NOMO-1 treated with DMSO at 0.1 percent for 48 hours (cell line): ENCODE measurements at regions not wholly inside any gene's neighbourhood (a gene's known extent, or its start where the extent isn't known, plus 50 kb on each side); places are given as distances from the start of the nearest gene placed in this dataset.
"Not testable (repeated sequence)": the region's sequence is repeated elsewhere in the genome, so short reads cannot be mapped to it uniquely, and the experiment has no call there.

Experiments
- DNase-seq: peaks from one replicate; lab custom pipeline; 2025; ENCODE audit not compliant: unreplicated experiment; lab: John Stamatoyannopoulos, UW

DNA sequence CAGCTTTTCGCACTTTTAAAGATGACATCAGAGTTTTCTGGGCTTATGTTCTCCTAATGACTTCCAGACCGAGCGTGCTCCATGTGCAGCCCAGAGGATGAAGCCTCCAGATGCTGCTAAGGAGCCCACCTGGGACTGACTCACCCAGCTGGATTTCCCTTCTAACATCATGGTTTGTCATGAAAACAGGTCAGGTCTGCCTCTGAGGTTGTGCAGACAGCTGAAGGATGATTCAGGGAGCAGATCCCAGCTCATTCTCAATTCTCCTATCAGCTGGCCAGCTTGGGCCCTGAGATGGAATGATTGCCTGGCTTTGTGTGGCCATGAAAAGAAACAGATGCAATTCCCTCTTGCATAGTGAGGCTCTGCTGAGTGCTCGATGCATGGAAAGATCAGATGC lies 123.9 kb upstream of the DUSP10 start:
- no peak for DNase-seq

DNA sequence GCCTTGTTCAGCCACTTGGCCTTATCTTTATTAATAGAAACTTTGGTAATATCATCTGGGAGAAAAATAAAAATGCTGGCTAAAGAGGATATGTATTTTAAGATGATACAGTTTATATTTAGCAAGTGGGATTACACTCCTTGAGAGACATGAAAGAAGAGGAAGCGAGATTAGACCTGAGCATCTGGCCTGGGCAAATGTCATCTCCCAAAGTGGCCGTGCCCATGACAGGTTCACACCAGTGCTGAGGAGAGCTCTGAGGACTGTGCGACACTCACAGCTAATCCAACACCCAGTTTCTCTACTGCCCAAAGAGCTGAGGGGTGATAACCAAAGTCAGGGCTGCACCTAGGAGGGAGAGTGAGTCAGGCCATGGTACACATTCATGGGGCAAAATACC lies 121.7 kb upstream of the DUSP10 start:
- DNase-seq = peak; percentile 56

DNA sequence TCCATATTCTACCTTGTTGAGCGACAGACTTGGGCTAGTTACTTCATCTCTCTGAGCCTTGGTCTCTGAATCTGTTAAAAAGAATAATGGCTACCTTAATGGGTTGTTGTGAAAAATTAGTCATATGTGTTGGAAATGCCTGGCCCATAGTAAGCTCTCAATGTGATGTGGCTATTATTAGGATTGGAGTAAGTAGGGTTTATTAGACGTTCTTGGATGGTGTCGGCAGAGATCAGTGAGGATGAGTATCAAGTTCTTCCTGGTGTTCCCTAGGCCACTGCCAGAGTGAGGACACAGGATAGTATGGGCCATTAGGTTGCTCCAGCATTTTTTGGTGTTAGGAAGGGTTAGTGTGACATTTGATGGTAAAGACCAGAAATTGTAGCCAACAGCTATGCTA lies 121.1 kb upstream of the DUSP10 start:
- no peak for DNase-seq

DNA sequence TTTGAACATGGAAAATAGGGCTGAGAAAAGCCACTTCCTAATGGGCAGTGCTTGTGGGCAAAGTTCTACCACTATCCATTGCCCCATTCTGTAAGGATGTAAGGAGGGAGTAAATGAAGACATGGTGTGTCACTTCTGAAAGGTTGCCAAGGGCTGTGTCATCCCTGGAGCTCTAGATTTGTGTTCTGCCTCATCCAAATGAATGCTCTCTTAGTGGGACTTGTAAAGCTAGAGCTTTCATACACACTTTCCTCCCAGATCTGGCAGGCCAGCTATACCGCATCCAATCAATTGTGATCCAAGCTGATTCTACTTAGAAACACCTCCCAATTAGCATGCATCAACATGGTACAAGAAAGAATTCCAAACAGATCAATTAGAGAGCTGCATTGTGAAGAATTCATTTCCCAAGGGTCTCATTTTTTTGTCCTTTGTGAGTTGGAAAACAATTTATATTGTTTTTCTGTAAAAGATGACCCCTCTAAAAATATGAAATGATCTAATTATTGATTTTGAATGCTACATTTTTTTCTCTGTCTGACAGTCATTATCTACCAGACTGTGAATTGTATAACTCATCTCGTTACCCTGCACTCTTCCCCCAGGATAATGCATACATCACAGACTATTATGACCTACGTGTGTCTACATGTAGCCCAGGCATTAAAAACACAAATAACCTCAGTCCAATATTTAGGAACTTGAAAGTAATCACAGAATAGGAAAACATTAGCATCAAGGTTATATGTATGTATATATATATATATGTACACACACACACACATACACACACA lies 117.1 kb upstream of the DUSP10 start:
- no peak for DNase-seq

DNA sequence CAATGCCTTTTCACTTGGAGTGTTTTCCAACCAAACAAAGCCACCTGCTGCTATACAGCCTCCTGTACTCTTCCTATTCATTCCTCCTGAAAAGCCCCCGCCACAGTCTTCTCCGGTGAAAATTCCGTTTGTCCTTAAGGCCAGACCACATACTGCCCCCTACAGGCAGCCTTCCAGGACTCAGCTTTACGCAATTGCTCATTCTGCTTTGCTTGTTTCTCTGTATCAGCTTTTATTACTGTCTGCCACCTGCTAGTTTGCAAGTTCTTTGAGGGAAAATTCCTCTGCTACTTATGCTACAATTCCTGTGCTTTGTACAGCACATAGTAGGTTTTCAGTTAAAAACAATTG lies 115.2 kb upstream of the DUSP10 start:
- DNase-seq = not testable (repeated sequence)

DNA sequence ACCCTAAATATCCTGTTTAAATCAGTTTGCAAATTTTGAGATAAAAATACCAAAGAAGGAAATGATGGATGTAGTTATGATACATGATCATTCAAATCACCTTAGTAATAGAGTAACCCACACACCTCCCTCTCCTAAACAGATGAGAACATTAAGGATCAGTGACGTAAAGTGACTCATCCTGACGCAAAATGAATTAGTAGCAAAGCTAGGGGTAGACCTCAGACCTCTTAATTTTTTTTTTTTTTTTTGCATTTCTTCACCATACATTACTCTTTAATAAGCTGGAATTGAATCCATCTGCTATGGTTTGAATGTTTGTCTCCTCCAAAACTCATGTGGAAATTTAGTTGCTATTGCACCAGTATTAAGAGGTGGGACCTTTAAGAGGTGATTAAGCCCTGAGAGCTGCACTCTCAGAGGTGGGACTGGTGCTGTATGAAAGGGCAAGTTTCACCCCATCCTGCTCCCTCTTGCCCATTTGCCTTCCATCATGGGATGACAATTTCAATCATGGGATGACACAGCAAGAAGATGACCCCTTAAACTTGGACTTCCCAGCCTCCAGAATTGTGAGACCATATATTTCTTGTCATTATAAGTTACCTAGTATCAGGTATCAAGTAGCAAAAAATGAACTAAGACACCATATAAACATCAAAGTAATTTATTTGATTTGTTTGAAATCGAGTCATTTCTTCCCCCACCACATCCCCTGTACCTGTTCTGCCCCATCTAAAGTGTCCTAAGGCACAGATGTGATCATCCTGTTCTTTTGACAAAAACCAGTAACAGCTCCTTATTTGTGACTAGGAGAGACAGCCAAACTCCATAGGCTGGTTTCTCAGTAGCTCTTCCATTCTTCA lies 114.6 kb upstream of the DUSP10 start:
- DNase-seq = no peak

DNA sequence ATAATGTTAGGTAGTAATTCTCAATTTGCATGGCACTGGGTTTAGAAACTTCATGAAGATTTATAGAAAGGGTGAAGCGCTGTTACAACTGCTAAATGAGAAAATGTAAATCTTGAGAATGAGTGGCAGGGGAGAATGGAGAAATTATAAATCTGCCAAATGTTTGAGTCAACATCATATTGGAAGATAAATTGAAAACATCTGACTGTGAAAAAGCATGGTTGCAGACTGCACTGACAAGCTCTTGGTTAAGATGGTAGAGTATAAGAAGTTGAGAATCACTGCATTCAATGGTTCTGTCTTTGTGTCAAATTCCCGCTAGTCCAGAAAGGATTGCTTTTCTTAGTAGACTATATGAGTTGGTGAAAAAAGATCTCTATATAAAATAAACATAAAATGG lies 113.3 kb upstream of the DUSP10 start:
- DNase-seq = no peak

DNA sequence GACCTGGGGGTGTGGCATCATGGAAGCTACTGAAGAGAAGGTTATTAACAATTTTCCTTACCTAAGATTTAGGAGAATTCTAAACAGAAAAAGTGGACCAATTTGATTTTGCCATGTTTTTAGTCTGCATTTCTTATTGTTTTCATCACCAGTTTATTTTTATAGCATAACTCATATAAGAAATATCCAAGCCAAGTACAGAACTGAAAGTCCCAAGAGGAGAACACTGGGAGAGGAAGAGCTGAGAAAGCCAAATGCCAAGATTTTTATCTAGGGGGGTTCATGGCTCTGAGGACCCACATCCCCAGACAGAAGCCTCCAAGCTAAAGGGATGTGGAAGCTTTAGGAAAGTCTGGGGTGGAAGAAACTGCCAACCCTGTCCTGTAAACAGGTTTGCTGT lies 109.4 kb upstream of the DUSP10 start:
- DNase-seq = no peak

DNA sequence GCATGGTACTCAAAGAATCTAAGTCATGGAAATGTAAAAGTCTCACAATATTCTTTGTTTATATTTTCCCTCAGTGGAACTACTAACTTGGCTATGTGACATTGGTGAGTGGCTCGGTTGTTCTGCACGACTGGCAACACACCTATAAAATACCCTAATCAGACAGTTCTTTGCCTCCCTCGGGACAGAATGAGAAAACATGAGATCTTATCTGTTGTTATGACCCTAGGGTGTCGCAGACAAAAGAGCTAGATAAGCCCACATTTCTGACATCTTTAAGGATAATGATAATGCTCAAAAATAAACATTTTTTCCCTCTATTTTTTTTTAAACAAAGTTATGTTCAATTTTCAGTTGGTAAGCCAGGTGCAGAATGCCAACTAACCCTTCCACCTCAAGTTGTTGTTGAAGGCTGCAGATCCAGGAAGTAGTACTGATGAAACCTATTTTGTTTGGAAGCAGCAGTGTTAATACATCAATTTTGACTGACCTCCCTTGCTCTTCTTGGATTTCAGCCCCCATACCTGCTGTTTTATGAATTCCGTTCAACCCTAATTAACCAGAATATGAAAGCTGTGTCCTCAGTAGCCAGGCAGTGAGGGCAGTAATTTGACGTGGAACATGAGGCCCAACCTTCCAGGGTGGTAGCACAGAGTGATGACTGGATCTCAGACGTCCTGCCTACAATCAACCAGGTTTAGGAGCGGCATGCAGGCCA lies 108.7 kb upstream of the DUSP10 start:
- no peak for DNase-seq

DNA sequence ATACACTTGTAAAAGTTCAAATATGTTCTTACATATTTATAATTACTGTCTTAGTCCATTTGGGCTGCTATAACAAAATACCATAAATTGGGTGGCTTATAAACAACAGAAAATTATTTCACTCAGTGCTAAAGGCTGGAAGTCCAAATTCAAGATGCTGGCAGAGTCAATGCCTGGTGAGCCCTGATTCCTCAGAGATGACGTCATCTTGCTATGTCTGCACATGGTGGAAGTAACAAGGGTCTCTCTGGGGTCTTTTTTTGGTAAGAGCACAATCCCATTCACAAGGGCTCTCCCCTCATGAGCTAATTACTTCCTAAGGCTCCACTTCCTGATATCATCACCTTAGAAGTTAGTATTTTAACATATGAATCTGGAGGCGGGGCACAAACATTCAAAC lies 108.0 kb upstream of the DUSP10 start:
- no peak for DNase-seq

DNA sequence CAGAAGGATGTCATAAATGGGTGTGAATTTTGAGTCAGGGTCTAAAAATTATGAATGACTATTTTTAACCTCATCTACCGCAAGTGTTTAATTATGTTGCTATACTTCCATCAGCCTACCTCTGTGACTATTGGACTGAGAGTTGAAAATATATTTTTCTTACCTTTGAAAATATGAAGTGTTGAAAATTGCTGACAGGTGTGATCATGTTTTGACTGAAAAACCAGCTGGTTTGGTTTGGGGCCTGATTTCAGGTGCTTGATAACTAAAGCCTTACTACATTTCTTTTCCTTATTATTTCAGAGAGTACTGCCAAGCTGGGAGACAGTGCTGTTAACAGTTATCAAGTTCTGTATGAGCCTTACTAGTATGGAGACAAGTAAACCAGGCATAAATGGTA lies 107.2 kb upstream of the DUSP10 start:
- DNase-seq = no peak

DNA sequence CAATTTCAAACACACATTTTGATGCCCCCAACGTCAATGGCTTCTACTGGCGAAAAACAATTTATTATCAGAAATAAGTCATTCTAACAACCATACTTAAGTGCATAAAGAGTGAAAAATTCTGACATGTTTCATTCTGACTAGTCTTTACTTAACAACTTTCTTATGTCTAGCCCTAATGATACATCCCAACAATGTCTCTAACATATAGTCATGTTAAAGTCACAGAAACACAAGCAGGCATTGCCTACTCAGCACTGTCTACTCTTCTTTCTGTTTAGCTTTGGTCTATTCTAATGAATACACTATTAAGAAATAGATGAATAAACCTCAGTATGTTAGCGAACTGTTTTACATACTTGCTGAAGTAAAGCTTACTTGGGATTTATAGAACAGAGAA lies 105.8 kb upstream of the DUSP10 start:
- no peak for DNase-seq

DNA sequence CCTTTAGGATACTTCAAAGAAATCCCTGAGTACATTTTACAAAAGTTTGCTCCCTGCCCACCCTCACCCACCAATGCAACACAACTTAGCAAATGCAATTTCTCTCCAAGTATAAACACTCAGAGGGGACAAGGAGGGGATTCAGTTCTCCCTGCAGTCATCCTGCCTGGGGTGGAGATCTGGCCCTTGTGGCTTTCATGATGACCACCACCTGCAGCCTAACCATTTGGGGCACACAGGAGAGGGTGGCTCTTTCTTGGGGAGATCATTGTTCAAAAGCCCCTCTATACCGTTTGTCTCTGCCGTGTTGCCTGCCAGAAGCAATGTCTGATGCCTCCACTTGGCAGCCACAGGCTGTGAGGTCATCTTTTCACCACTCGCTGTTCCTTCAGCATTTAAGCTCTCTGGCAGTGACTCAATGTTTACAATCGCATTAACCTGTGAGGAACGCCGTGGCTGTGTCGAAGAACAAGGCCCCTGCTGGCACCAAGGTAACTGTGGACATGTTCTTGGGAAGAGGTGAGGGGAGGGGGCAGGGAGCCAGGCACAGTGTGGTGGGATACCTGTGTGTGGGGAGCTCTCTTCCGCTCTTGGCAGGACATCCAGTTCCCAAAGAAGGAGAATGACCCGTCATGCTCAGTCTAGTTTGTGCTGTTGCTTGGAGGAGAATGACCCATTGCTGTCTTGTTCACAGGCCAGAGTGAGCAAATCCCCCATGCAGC lies 103.9 kb upstream of the DUSP10 start:
- DNase-seq = no peak

DNA sequence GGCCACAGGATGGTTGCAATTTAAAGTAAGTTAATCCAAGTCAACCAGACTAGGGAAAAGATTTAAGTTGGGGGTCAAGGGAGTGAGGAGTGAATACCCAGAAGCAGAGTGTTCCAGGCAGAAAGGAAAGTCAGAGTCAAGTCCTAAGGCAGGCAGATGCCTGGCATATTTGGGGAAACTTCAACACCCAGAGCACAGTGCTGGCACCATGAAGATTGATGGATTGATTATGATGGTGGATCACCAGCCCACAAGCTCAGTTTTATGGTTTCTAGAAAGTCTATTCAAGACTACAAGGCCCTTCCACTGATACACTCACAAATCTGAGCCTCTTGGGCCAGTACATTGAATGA lies 100.1 kb upstream of the DUSP10 start:
- DNase-seq = no peak

DNA sequence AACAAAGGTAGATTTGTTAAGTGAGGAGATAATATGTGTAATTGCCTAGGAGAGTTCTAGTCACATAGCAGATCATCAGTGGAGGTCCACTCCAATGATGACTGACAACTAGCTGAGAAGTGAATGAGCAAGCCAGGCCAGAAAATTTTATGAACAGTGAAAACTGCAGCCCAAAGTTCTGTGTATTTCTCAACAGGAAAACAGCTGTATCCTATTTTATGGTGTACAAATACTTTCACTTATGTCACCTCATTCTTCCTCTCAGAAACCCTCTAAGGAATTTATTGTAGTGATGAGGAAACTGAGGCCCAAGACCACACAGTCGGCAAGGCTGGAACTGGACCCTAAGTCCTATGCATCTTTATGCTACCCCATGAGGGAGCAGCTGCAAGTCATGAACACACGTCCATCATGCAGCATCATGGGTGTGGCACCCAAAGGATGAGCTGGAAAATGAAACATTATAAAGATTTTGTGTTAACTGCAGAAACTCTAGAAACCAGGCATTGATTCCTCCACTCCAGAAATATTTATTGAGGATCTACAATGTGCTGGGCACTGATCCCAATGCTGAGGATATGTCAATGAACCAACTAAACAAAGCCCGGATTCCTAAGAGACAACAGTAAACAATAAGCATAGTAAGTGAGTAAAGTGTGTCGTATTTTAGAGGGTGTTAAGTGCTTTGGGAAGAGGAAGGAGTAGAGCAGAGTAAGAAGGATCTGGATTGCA lies 99.5 kb upstream of the DUSP10 start:
- DNase-seq = peak; percentile 87

DNA sequence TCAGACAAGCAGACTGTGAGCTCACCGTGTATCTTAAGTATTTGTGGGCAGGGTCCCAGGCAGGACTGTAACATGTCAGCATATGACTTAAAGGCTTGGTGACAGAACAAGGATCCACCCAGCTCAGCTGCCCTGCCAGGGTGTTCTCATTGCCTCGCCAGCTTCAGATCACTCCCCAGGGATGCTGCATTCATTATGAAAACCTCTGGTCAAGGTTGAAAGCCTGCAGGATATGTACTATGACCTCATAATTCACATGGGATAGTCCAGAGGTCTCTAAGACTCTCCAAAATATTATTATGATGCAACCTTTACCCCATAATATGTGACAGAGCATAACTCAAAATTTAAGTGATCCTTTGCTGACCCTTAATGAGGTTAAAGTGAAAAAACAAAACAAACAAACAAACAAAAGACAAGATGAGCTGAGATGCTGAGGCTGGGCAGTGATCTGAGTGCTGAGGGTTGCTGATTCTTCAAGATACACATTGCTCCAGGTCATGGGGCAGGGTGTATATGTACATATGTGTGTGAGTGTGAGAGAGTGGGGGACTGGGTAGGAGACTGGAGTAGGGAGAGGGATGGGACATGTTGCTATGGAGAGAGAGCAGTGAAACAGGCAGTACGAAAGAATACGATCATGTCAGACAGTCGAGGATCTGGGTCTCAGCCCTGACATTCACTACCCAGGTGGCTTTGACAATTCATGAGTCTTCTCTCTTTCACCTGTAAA lies 98.8 kb upstream of the DUSP10 start:
- DNase-seq = no peak

DNA sequence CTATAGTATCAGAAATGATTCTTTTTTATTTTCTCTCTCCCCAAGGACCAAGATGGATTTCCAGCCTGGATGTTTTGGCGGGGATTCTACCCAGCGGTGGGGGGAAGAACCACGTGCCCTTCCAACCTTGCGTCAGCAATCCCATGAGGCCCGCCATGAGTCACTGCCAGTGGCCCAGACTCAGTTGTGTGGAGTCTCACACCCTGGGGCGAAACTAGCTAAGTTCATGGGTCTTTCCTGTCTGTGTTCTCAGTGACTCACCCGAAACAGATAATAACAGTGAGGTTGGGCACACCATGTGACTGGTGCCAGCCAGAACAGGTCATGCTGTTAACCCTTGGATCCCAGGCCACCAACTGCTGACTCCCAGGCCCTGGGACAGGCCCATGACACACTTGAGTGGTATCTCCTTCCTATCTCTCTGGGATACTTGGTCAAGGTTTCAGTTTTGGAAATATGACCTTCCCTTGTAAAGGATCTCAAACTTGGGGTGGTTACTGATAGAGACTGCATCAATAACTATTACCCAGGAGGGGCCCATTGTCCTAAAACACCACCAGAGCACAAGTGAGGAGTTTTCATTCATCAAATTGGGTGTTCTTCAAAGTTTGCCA lies 98.0 kb upstream of the DUSP10 start:
- peak; percentile 29 for DNase-seq

DNA sequence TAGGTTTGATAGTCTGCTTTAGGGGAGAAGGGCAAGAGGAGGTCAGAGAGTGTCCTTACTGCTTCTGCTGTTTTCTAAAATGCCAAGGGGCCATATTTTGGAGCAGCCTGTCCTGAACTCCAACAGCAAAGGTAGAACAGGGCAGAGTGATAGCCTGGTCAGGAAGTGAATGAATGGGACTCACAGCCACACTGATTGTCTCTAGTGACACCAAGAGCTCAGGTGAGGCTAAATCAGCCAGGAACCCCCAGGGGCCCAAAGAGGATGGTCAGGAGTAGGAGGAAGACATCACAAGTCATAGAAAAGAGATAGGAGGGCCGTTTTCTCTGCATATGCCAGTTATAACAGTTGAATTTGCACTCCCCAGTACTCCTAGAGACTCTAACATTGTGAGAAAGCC lies 97.4 kb upstream of the DUSP10 start:
- no peak for DNase-seq

DNA sequence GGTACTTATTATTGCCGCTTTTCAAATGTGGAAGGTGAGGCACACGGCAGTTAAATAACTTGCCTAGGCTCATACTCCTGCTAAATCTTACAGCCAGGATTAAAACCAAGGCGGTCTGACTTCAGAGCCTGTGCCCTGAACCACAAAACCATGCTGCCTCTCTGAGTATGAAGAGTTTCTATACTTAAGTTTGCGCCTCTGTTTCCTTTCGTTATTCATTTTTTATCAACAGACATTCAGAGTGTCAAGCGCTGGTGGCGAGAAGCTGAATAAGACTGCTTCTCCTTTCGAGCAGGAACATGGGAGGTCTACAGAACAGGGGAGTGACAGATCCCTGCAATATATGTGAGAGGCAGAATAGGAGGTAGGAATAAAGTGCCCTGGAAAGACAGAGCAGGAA lies 96.0 kb upstream of the DUSP10 start:
- DNase-seq = peak; percentile 4
